Nephron (organoid): ENCODE measurements at regions not wholly inside any gene's neighbourhood (a gene's known extent, or its start where the extent isn't known, plus 50 kb on each side); places are given as distances from the start of the nearest gene placed in this dataset.

ENCODE experiments used
- H3K27ac Mint-ChIP-seq, 3 experiments: 2 replicates each; pipeline ENCODE4 v1.8.0; 2020; ENCODE audit warnings: mixed read lengths in 3 of 3, mild to moderate bottlenecking in 2 of 3, moderate library complexity in 1 of 3
- H3K27me3 Mint-ChIP-seq: 2 replicates; pipeline ENCODE4 v1.8.0; 2021; ENCODE audit warnings: low read depth, mild to moderate bottlenecking, moderate library complexity, mixed read lengths
- H3K36me3 Mint-ChIP-seq: 2 replicates; pipeline ENCODE4 v1.8.0; 2020; ENCODE audit warnings: low read depth, mixed read lengths
- H3K4me1 Mint-ChIP-seq: 2 replicates; pipeline ENCODE4 v1.8.0; 2020; ENCODE audit warnings: mixed read lengths
- H3K4me3 Mint-ChIP-seq, 3 experiments: 2 replicates each; pipeline ENCODE4 v1.8.0; 2020; ENCODE audit warnings: mild to moderate bottlenecking in 3 of 3, mixed read lengths in 3 of 3, moderate library complexity in 2 of 3
- H3K9me3 Mint-ChIP-seq: 2 replicates; pipeline ENCODE4 v1.8.0; 2020; ENCODE audit warnings: mixed read lengths
- TF ChIP-seq, protein P1 (sequence below), 3 experiments: fragments of 200-600 bp; sonication (generic); IDR thresholded peaks; one replicate each; pipeline ENCODE4 v1.5.0; 2021; ENCODE audit warnings: antibody characterized with exemption in 3 of 3; ENCODE audit not compliant: unreplicated experiment in 3 of 3

DNA sequence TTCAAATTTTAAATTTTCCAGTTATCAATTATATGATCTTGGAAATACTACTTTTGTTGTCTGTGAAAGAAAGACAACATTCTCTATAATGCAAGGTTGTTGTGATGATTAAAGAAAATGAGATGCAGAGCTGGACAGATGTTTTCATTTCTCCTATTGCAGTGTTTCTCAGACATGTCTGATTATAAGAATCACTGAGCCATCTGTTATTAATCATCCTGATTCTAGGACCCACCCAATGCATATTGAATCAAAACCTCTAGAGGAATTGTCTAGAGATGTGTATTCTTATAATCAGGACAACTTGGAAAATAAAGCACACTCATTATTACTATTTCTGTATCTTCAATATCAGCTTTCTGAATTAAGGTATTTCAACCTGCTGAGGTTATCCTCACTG is 121.1 kb upstream of the ASTN2 start:
- no peaks in the 10 kb centered on the region for H3K27me3 Mint-ChIP-seq
- TF ChIP-seq, protein P1, sequence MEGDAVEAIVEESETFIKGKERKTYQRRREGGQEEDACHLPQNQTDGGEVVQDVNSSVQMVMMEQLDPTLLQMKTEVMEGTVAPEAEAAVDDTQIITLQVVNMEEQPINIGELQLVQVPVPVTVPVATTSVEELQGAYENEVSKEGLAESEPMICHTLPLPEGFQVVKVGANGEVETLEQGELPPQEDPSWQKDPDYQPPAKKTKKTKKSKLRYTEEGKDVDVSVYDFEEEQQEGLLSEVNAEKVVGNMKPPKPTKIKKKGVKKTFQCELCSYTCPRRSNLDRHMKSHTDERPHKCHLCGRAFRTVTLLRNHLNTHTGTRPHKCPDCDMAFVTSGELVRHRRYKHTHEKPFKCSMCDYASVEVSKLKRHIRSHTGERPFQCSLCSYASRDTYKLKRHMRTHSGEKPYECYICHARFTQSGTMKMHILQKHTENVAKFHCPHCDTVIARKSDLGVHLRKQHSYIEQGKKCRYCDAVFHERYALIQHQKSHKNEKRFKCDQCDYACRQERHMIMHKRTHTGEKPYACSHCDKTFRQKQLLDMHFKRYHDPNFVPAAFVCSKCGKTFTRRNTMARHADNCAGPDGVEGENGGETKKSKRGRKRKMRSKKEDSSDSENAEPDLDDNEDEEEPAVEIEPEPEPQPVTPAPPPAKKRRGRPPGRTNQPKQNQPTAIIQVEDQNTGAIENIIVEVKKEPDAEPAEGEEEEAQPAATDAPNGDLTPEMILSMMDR (IDR thresholded peaks at IDR 0.05; ENCODE audit: unreplicated experiment in 3 of 3) = no peak
- no peaks in the 10 kb centered on the region for H3K4me1 Mint-ChIP-seq
- H3K36me3 Mint-ChIP-seq = no peaks in the 10 kb centered on the region
- H3K4me3 Mint-ChIP-seq = no peak overlapping the region
- no peaks in the 10 kb centered on the region for H3K9me3 Mint-ChIP-seq
- no peak overlapping the region for H3K27ac Mint-ChIP-seq

DNA sequence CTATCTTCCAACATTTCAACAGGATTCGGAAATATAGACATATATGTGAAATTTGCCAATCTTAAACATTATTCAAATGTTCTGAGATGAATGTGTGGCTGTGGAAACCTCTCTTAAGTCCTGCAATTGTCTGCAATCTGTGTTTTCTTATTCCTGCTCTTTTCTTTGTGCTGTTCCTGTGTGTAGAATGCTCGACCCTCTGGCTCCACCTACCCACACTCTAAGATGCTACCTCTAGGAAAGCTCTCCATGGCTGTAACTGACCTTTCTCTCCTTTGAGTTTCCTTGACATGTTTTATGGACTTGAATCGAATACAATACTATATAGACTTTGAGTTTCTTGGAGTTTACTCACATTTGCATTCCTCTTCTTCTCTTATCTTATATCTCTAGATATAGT is 120.6 kb upstream of the ASTN2 start:
- Mint-ChIP-seq H3K27me3 (no peaks in the 10 kb centered on the region), H3K9me3 (no peaks in the 10 kb centered on the region), H3K27ac (no peak overlapping the region), H3K4me1 (no peaks in the 10 kb centered on the region), H3K4me3 (no peak overlapping the region), H3K36me3 (no peaks in the 10 kb centered on the region)
- TF ChIP-seq, protein P1 (IDR thresholded peaks at IDR 0.05; ENCODE audit: unreplicated experiment in 3 of 3) = no peak

DNA sequence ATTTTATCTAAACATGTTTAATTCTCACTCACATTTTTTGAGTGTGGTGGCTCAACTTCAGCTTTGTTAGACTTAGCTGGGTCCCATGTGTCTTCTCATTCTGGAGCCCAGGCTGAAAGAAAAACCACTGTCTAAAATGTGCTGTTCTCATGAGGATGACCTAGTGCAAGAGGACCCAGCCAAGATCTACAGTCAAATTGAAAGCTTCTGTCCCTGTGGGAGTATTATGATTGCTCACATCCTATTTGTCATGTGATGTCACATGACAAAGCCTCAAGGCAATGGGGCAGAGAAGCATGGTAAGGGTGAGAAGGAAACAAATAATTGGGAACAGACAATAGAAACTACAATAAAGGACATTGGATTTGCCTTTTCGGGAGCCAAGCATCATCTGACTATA is 113.4 kb upstream of the ASTN2 start:
- TF ChIP-seq, protein P1 (IDR thresholded peaks at IDR 0.05; ENCODE audit: unreplicated experiment in 3 of 3) = no peak
- Mint-ChIP-seq H3K27ac (no peak overlapping the region), H3K4me3 (no peak overlapping the region), H3K36me3 (no peaks in the 10 kb centered on the region), H3K4me1 (no peaks in the 10 kb centered on the region), H3K9me3 (peaks cover 6% of the 10 kb centered on the region), H3K27me3 (no peaks in the 10 kb centered on the region)

DNA sequence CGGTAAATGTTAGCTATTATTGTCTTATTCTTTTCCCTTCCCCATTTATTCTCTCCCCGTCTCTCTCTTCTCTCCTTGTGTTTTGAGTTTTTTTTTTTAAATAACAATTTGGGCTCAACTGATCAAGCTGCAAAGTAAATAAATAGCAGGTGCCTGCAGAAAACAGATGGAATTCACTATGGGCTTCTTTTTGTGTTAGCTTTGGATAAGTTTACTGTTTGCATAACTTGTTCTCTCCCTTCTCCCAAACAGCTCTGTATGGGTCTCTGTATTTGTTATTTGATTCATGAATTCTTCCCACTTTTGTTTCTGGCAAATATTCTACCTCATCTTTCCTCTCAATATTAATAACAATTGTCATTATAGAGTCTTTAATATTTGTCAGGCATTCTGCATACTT is 111.8 kb upstream of the ASTN2 start:
- H3K4me3 Mint-ChIP-seq = no peak overlapping the region
- H3K9me3 Mint-ChIP-seq = peaks cover 6% of the 10 kb centered on the region
- H3K36me3 Mint-ChIP-seq = no peaks in the 10 kb centered on the region
- TF ChIP-seq, protein P1 (IDR thresholded peaks at IDR 0.05; ENCODE audit: unreplicated experiment in 3 of 3) = no peak
- H3K27me3 Mint-ChIP-seq = no peaks in the 10 kb centered on the region
- H3K4me1 Mint-ChIP-seq = no peaks in the 10 kb centered on the region
- H3K27ac Mint-ChIP-seq = no peak overlapping the region

DNA sequence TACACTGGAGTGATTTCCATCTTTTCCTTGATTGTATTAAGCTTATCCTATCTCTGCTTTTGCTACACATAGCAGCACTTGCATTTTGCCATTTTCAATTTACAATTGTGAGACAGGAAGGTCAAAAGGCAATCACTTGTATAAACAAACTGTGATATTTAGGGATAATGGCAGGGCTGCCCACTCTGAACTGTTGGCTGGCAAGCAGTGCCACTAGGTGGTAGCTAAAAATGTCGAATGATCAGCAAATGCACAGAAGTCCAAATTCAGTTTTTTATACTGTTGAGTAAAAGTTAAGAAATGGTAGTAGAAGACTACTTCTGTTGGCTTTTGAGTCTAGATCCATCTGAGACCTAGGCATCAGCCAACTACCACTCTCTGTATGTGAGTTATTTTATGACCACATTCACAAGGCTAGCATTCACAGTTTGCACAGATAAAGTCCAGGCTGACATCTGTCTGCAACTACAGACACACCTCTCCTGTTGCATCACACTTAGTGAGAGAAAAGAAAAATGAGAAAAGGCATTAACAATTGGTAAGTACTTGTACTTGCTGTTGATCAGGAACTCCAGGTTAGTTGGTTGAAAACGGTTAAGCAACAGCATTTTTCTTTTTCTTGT is 108.8 kb upstream of the ASTN2 start:
- no peak overlapping the region for H3K4me3 Mint-ChIP-seq
- H3K27me3 Mint-ChIP-seq = no peaks in the 10 kb centered on the region
- H3K4me1 Mint-ChIP-seq = no peaks in the 10 kb centered on the region
- H3K27ac Mint-ChIP-seq = no peak overlapping the region
- TF ChIP-seq, protein P1 (IDR thresholded peaks at IDR 0.05; ENCODE audit: unreplicated experiment in 3 of 3) = no peak
- H3K9me3 Mint-ChIP-seq = peaks cover 8% of the 10 kb centered on the region
- no peaks in the 10 kb centered on the region for H3K36me3 Mint-ChIP-seq

DNA sequence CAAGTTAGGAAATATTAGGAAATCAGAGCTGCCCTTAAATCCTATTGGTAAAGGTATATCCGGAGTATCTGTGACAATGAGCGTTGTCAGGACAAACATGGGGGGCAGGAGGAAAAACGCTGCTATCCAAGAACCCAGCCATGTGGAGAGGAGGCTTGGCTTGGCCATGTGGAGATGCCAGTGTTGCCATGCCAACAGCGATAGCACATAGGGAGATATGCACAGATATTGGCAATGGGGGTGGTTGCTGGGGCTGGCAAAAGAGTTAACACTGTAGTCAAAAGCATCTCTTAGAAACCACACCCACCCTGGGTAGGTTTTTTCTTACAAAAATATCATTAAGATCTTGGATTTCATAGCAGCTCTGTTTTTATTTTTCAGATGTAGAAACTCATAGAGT is 106.4 kb upstream of the ASTN2 start:
- TF ChIP-seq, protein P1 (IDR thresholded peaks at IDR 0.05; ENCODE audit: unreplicated experiment in 3 of 3) = no peak

More for the DNA sequence above, 106.4 kb upstream of the ASTN2 start:
- no peak overlapping the region for H3K4me3 Mint-ChIP-seq
- no peaks in the 10 kb centered on the region for H3K4me1 Mint-ChIP-seq
- H3K27me3 Mint-ChIP-seq = peaks cover 4% of the 10 kb centered on the region
- no peak overlapping the region for H3K27ac Mint-ChIP-seq
- no peaks in the 10 kb centered on the region for H3K36me3 Mint-ChIP-seq
- H3K9me3 Mint-ChIP-seq = peaks cover 15% of the 10 kb centered on the region
